HL-60 (cell line): ENCODE measurements at regions not wholly inside any gene's neighbourhood (a gene's known extent, or its start where the extent isn't known, plus 50 kb on each side); places are given as distances from the start of the nearest gene placed in this dataset.

Source experiments
- DNase-seq, 2 experiments: peaks; one replicate each; pipeline ENCODE4 v3.0.0-alpha.2; 2010 to 2020; ENCODE audit warnings: low read depth in 1 of 2, low spot score in 1 of 2
- H3K27ac ChIP-seq: fragments of 250-450 bp; sonication (Bioruptor Pico); replicated peaks from 2 replicates; pipeline ENCODE4 v1.5.1; 2020; ENCODE audit warnings: mild to moderate bottlenecking, moderate library complexity
- H3K27me3 ChIP-seq: fragments of 250-450 bp; sonication (Bioruptor Pico); 2 replicates; pipeline ENCODE4 v1.5.1; 2021; ENCODE audit warnings: mild to moderate bottlenecking, moderate library complexity; ENCODE audit not compliant: insufficient read depth, poor library complexity, severe bottlenecking
- H3K4me3 ChIP-seq: replicated peaks from 2 replicates; pipeline ENCODE4 v1.5.1; 2011; ENCODE audit warnings: mild to moderate bottlenecking, control low read depth, low read length; ENCODE audit not compliant: insufficient read depth
- CTCF ChIP-seq: IDR thresholded peaks from one replicate; pipeline ENCODE4 v1.5.1; 2011; ENCODE audit warnings: low read length, control low read depth, inconsistent platforms; ENCODE audit not compliant: insufficient read depth
- GABPA ChIP-seq: IDR thresholded peaks from 2 replicates; pipeline ENCODE4 v1.6.1; 2012; ENCODE audit warnings: low read depth
- POLR2AphosphoS5 ChIP-seq: IDR thresholded peaks from 2 replicates; pipeline ENCODE4 v1.6.1; 2012; ENCODE audit warnings: low read depth
- REST ChIP-seq: IDR thresholded peaks from 2 replicates; pipeline ENCODE4 v1.6.1; 2012; ENCODE audit warnings: low read depth; ENCODE audit not compliant: insufficient replicate concordance
- SPI1 ChIP-seq: IDR thresholded peaks from 2 replicates; pipeline ENCODE4 v1.6.1; 2012; ENCODE audit warnings: low read depth, mild to moderate bottlenecking, borderline replicate concordance

- DNase-seq = no peak
- no peaks in the 10 kb centered on the region for H3K27me3 ChIP-seq
- no peak overlapping the region for H3K4me3 ChIP-seq
- no peak overlapping the region for H3K27ac ChIP-seq
- no peak for TF ChIP-seq GABPA
- no peak for TF ChIP-seq CTCF
Observed at GRCh38 chr14:61642614-61642982, 52.7 kb upstream of the HIF1A start.

GRCh38 chr14:61643555-61643954 lies 51.8 kb upstream of the HIF1A start:
- no peak for TF ChIP-seq CTCF
- no peak for TF ChIP-seq POLR2AphosphoS5
- no peak for TF ChIP-seq REST
- no peak for TF ChIP-seq SPI1
- no peak for TF ChIP-seq GABPA
- no peaks in the 10 kb centered on the region for H3K27me3 ChIP-seq
- DNase-seq = no peak
- H3K4me3 ChIP-seq = no peak overlapping the region
- no peak overlapping the region for H3K27ac ChIP-seq

GRCh38 chr14:61644175-61644574 lies 51.1 kb upstream of the HIF1A start:
- DNase-seq = no peak
- Histone ChIP-seq H3K4me3 (no peak overlapping the region), H3K27me3 (no peaks in the 10 kb centered on the region), H3K27ac (no peak overlapping the region)
- TF ChIP-seq POLR2AphosphoS5 (no peak), REST (no peak), SPI1 (no peak), CTCF (no peak), GABPA (no peak)

- Histone ChIP-seq H3K27ac (no peak overlapping the region), H3K27me3 (no peaks in the 10 kb centered on the region), H3K4me3 (no peak overlapping the region)
- DNase-seq = no peak
- TF ChIP-seq REST = no peak
Observed at GRCh38 chr14:61644834-61645233, 50.5 kb upstream of the HIF1A start.
